Neural cell (in vitro differentiated cells): ENCODE measurements at regions not wholly inside any gene's neighbourhood (a gene's known extent, or its start where the extent isn't known, plus 50 kb on each side); places are given as distances from the start of the nearest gene placed in this dataset.

Experiments
- CTCF ChIP-seq: fragments of 450-650 bp; IDR thresholded peaks from 2 replicates; pipeline ENCODE4 v1.5.1; 2014; ENCODE audit warnings: antibody characterized with exemption, mild to moderate bottlenecking, moderate library complexity; ENCODE audit not compliant: poor library complexity, severe bottlenecking
- EP300 ChIP-seq: fragments of 450-650 bp; conservative IDR thresholded peaks from 2 replicates; pipeline ENCODE4 v1.6.1; 2014; ENCODE audit warnings: antibody characterized with exemption, mild to moderate bottlenecking, moderate library complexity; ENCODE audit not compliant: poor library complexity, severe bottlenecking
- EZH2 ChIP-seq: fragments of 200-600, 300-800 bp; shearing (Covaris generic), sonication (generic); IDR thresholded peaks from 2 replicates; pipeline ENCODE4 v1.6.1; 2014; ENCODE audit warnings: antibody characterized with exemption, low read length, borderline replicate concordance, mild to moderate bottlenecking; ENCODE audit not compliant: insufficient read depth, poor library complexity, severe bottlenecking
- POLR2AphosphoS5 ChIP-seq: IDR thresholded peaks from 2 replicates; pipeline ENCODE4 v1.6.1; 2012
- RAD21 ChIP-seq: fragments of 450-650 bp; conservative IDR thresholded peaks from 2 replicates; pipeline ENCODE4 v1.6.1; 2014; ENCODE audit warnings: antibody characterized with exemption, mild to moderate bottlenecking, moderate library complexity
- REST ChIP-seq: IDR thresholded peaks from 2 replicates; pipeline ENCODE4 v1.6.1; 2012; ENCODE audit warnings: borderline replicate concordance
- TAF1 ChIP-seq: IDR thresholded peaks from 2 replicates; pipeline ENCODE4 v1.6.1; 2012; ENCODE audit warnings: low read depth

- TF ChIP-seq REST (no peak), CTCF (no peak), POLR2AphosphoS5 (no peak), RAD21 (no peak), EZH2 (no peak), TAF1 (no peak), EP300 (no peak)
Observed at GRCh38 chr5:104646416-104646815, 1083.8 kb upstream of the NUDT12 start.
